ENCODE measurements at regions not wholly inside any gene's neighbourhood (a gene's known extent, or its start where the extent isn't known, plus 50 kb on each side); places are given as distances from the start of the nearest gene placed in this dataset.
"Not testable (repeated sequence)": the region's sequence is repeated elsewhere in the genome, so short reads cannot be mapped to it uniquely, and the experiment has no call there.

DNA sequence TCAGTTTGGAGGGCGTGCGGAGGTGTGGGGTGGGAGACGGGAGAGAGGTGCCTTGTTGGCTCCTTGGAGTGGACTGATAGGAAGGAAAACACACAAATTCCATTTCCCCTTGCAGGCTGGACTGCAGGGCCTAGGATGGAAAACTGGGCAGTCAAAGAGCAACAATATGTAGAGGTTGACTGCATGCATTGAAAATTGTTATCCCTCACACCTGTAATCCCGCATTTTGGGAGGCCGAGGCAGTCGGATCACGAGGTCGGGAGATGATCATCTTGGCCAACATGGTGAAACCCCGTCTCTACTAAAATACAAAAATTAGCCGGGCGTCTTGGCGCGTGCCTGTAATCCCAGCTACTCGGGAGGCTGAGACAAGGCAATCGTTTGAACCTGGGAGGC, 128.2 kb downstream of the PPIAL4G start:
- no peak for DNase-seq

DNA sequence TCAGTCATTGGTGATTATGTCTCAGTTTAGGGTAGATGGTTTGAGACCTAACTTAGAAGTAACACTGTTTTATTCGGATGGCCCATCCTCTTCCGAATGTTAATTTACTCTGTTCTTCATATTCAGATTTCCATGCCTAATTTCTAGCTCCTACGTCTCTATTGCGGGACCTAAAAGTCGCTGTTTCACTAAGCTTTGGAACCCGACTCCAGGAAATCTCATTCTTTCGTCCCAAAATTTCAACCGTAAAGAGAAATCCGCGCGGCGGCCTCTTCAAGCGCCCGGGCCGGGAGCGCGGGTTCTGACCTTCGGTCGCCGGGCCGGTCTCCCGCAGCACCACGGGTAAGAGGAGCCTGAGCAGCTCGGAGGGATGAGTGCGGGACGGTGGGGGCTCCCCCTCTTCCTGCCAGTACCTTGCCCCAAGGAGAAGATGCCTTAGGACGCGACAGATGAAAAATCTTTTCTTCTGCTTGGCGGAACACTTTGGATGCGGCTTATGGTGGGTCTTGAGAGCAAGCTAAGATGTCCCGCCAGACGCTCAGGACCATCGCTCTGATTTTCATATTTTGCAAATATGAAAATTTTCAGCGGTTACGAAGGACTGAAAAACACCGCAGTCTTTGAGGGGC, 128.7 kb downstream of the PPIAL4G start:
- DNase-seq: no peak

DNA sequence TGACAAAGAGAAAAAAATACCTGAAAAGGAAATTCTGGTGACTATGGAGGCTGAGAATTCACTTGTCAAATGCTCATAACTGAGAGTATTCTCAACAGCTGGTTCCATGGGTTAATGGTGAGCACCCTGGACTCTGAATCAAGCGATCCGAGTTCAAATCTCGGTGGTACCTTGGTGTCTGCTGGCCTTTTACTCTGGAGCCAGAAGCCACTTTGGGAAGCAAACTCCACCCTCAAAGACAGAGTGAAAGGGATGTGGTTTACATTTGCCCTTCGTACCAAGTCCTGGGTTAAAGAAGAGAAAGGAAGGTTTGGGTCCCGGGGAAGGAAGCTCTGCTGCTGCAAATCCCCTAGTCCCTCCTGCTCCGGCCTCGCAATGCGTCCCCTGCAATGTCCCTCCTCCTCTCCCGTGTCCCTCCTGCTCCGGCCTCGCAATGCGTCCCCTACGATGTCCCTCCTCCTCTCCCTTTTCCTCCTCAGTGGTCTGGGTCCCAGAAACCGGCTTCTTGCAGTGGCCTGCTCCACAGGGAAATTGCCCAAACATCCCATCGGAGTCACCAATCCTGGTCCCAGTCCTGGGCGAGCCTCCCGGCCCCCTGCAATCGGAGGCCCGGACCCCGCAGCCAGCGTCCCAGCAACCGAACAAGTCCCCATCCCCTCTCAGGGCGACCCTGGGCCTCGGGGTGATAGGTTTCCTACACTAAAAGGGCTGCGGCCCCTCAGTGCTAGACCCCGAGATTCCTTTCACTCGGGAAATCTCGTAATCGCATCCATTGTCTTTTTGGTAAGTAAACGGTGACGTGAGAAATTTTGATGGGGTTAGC, 129.4 kb downstream of the PPIAL4G start:
- DNase-seq: no peak

DNA sequence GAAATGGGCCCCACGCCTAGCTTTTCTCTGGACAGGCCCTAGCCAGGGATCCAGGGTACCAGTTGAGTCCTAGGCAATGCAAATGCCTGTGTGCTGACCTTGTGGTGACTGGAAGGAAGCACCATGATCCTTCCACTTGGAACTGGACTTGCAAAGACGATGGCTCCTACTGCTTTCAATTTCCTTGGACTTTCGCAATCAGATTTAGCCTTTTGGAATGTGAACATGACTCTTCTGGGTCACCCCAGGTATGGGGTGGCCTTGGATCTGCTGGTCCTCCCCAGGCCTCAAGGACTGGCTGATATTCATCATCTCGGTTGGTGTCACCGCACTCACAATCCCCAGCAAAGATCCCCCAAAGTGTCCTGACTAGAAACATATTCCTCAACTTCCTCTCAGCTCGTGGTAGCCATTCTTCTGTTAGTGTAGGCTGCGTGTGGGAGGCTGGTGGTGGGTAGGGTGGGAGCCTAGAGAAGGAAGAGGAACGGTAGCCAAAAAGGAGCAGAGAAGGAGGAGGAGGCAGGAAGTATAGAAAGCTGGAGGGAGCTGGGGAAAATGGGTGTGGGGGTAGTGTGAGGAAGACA, 130.5 kb downstream of the PPIAL4G start:
- no peak for DNase-seq

DNA sequence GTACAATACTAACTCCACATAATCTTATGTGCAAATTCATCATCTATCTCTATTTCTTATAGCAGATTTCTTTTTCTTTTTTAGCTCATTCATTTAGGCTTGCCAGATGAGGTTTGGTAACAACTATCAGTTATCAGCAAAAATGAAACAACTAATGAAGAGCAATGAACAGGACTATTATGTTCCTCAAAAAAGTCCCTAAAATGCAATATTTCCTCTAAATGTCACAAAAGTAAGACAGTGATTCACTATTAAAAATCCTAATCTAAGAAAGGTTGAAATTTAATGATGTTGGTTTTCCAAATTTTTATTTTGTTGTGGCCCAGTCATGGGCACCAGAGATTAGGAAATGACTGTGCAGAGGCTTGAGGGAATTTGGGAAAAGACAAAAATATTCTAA, 135.3 kb downstream of the PPIAL4G start:
- DNase-seq: no peak

DNA sequence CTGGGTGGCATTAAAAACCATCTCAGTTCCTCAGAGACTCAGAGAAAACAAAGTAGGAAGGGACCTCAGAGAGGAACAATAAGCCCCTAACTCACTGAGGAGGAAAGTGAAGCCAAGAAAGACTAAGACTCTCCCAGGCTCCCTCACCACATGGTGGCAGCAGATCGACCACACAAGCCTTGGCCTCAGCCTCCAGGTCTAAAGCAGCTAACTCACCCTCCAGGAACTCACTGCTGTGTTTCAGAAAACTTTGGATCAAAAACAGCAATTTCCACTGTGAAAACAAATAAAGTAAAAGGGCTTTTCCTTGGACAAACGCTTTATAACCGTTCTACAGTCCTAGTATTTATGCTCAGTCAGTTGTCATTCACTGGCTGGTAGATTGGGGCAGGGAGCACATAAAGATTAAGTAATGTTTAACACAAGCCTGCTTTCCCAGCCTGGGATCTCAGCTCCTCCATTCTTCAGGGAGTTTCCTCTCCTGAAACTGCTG, 137.4 kb downstream of the PPIAL4G start:
- not testable (repeated sequence) for DNase-seq

DNA sequence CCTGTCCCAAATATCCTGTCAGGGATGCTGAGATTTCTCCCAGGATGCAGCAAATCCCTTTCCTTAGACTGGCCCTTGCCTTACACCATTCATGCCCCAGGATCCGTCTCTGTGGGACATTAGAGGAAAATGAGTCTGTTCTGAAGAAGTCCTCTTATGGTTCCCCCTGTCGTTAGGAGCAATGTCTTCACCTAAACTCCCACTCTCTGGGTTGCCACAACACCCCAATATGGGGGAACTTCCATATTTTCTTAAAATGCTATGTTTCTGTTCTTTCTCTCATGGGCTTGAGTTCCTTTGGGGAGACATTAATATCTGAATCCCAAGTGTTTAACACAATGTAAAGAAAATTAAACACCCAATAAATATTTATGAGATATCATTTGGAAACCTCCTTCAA, 138.5 kb downstream of the PPIAL4G start:
- not testable (repeated sequence) for DNase-seq

DNA sequence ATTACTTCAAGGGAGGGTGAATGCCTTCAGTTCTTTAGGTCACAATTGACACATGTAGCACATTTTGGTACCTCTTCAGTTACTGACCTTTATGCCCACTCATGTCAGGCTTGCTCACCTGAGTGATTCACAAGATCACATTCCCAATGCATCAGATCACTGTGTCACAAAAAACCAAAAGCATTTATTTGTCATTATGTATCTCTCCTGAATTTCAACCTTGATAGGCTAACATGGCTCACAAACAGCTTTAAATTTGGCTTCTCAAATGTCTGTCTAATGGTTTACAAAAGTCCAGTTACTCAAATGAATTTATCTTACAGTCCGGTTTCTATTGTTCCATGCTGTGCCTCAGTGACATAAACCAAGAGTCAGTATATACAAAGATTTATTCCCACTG, 141.4 kb downstream of the PPIAL4G start:
- DNase-seq: not testable (repeated sequence)

DNA sequence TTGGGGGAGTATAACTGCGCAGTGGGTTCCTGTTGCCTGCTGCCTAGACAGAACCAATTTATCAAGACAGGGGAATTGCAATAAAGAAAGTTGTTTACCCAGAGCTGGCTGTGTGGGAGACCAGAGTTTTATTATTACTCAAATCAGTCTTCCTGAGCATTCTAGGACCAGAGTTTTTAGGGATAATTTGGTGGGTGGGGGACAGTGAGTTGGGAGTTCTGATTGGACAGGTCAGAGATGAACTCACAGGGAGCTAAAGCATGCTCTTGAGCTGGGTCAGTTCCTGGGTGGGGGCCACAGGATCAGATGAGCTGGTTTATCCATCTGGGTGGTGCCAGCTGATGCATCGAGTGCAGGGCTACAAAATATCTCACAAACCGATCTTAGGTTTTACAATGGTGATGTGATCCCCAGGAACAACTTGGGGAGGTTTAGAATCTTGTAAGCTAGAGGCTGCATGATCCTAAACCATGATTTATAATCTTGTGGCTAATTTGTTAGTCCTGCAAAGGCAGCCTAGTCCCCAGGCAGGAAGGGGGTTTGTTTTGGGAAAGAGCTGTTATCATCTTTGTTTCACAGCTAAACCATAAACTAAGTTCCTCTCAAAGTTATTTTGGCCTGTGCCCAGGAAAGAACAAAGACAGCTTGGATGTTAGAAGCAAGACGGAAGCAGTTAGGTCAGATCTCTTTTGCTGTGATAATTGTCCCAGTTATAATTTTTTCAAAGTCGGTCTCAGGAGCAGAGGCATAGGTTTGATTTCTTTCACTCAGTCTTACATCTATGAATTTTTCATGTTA, 146.8 kb downstream of the PPIAL4G start:
- not testable (repeated sequence) for DNase-seq

DNA sequence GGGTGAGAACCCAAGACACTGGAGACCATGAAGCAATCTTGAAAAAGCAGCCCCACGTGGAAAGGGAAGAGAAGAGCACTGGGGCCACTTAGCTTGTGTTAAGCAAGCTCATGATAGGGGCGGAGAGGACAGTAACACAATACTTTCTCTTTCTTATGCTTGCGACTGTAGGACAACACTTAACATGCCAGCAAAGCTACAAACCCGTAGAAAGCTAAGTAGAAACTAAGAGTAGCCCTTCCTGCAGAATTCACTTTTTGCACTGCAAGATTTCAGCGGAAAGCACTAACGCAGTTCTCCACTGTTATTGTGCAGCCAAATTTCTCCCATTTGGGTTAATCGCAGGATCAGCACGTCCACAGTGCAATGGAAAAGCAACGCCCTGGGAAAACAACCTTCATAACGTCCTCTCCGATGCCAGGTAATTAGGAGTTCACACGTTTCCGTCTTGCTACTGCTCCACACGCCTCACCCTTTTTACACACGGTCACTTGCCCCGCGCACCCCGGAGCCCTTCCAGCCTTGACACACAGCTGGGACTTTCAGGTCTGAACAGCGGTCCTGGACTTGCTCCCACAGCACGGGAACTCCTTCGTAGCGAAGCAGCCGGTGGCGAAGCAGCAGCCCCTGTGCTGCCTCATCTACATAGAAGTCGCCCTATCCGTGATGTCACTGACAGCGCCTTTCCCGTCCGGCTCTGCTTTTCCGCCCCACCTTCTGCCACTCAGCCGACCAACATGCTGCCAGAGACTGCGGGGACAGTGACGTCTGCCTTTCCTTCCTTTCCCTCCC, 148.6 kb downstream of the PPIAL4G start:
- peak; percentile 90 for DNase-seq

DNA sequence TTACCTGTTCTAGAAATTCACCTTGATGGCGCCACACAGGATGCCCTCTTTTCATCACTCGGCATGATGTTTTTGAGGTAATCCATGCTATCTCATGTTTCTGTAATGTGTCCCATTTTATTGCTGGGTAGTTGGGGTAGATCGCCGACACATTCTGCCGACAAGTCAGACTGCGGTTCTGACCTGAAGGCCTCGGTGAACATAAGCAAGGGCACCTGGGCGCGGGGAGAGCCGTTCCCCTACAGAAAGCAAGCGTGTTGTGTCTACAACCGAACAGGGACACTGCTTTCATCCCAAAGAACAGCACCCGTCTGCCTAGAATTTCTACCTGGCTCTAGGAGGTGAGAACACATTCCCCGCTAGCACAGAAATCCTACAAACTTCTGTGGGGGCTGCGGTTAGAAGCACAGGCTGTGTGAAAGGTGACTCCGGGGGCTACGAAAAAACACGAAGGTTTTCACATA, 149.2 kb downstream of the PPIAL4G start:
- DNase-seq: no peak

DNA sequence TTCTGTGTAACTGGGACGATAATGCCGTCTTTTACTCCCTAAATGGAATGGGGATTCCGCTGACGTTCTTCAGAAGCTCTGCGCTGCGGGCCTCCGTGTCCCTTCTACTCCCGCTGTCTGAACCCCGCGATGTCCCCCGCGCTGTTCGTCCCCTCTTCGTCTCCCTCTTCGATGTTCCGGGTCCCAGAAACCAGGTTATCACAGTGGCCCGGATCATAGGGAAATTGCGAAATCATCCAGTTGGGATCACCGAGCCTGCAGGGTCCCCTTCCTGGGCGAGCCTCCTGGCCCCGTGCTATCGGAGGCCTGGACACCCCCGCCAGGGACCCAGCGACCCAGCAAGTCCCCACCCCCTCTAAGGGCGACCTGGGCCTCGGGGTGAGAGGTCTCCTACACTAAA, 154.2 kb downstream of the PPIAL4G start:
- no peak for DNase-seq

DNA sequence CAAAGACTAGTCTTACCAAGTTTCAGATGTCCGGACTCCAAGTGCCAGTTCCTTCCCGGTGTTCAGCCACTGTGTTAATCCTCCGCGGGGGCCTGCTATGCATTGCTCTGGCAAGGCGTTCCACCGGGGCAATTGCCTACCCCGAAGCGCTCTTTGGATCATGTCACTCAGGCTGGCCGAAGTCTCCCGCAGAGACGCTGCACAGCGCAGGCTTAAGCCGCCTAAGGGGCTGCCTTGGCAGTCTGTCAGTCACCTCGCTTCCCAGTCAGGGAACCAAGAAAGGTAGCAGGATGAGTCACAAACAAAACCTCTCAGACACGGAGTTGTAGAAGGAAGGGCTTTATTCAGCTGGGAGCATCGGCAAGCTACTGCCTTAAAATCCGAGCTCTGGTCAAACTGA, 158.1 kb downstream of the PPIAL4G start:
- not testable (repeated sequence) for DNase-seq

DNA sequence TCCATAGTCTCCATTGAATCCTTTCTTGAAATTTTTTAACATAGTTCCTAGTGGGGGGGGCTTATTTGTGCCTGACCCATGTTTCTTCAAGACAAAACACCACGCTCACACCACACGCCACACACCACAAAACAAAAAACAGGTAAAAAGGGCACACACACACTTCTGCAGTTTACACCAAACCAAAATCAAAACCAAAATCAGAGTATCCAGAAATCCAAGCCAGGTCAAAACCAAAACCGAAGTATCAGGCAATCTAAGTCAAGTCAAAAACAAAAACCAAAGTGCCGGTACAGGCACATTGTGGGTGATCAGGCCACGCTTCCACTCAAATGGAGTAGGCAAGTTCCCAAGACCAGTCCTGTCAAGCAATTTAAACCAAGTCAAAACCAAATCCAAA, 158.6 kb downstream of the PPIAL4G start:
- DNase-seq: not testable (repeated sequence)

DNA sequence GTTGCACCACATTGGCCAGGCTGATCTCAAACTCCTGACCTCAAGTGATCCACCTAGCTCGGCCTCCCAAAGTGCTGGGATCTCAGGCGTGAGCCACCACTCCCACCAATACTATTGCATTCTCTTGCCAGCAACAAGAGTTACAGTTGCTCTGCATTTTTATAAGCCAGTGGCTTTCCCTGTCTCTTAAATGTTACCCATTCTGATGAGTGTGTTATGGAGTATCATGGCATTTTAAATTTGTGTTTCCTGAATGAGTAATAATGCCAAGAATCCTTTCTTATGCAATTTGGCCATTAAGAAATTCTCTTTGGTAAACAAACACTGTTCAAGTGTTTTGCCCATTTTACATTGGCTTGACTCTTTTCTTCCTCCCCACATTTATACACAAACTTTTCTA, 163.0 kb downstream of the PPIAL4G start:
- DNase-seq: not testable (repeated sequence)

DNA sequence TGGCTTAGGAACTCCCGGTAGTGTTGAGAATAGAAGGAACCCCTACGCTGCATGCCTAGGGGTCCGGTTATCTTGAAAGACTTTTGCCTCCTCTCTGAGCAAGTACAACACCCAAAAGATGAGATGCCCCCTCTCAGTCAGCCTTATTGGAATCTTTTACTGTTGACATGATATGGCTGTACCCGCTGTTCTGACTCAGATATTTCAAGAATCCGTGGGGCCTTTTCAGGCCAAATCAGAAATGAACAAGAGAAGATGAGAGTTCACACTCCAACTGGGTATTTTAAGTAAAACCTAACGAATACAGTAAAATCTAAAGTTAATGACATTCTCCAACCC, 164.2 kb downstream of the PPIAL4G start:
- DNase-seq: no peak

DNA sequence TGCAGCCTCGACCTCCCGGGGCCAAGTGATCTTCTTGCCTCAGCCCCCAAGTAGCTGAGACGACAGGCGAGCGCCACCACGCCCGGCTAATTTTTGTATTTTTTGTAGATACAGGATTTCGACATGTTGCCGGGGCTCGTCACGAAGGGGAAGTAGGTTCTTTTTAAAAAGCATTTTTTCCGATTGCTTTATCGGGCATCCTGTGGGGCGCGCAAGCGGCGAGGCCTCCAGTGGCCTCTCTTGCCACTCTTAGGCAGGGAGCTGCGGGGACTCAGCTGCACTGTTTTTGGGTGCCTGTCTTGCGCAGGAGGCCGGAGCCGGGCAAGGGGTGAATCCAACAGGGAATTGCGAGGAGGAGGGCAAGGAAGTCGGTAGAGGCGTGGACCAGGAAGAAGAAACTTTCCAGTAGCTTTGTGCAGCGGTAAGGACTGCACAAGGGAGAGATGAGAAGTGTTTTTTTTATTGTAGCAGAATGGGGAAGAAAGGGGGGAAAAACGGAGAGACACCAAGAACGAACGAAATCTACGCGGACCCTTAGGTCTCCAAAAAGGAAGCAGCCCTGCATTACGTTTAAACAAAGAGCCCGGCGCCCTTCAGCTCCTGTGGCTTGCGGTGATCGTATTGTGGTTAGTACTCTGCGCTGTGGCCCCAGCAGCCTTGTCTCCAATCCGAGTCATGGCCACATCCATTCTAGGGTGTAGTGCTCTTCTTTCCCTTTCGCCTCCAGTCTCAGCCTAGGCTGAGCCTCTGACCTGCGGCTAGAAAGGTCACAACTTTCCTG, 164.8 kb downstream of the PPIAL4G start:
- DNase-seq: no peak

DNA sequence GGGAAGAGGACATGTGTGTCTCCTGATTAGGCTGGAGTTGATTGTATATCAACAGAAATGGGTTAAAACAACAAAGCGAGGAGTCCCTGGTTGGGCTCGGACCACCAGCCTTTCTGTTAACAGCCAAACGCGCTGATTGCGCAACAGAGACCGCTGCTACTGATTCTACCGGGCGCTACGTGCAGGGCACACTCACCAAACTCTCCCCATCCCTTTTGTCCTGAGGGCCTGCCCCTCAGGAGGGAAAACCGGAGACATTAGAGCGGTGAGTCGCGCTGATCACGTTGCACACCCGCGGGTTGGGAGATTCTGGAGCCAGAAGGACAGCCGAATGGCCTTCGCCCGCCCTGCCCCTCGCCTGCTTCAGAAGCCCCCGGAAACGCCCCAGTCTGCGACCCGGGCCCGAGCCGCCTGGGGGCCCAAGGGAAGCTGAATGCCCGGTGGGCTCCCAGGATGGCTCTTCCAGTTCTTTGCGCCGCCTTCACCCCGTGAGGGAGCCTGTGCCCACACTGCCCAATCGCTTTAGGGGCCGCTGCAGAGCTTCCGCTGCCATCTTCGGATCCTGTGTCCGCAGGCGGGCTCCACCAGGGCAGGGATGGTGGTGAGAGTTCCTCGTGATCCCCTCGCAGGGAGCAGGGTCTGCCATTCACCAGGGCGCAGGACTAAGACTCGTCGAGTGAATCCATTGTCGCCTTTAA, 165.4 kb upstream of the NBPF11 start:
- DNase-seq: no peak

DNA sequence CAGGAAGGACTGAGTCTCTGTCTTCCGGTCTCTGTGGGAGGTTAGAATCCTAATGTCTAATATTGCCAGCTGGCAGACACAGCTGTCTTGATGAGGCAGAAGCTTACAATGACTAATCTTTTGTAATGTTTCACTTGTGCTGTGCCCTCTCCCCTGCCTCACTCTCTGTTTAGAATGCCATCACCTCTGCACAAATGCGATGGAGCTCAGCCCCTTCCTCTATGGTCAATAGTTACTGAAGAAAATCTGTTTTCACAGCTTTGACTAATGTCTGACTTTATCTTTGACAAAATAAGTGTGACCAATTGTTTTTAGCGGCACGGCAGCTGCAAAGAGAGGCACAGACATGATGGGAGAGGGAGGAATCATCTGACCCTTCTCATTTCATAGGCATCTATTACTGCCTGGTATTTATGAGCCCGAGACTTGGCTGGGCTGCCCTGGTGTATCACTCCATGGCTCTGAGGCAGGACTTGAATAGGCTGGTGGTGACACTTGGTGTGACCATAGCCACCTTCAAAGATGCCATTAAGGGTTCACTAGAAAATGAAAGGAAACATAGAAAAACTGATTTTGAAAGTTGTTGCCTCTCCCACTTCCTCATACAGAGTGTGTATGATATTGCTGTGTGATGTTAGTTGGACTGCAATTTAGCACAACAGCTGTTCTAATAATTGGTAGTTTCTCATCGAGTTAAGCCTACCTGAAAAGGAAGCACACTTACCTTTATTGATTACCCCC, 163.2 kb upstream of the NBPF11 start:
- DNase-seq: no peak

DNA sequence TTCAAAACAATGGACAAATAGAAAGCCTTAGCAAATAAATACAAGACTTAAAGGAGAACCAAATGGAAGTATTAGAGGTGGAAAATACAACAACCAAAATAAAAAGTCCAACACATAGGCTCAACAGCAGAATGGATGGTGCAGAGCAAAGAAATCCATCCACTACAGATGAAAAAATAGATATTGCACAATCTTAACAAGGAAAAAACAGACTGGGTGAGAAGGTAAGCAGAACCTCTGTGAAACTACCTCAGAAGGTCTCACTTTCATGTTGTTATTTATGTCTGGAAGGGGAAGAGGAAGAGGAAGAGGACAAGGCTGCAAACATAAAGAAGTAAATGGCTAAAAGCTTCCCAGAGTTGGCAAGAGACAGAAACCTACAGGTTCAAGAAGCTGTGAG, 158.7 kb upstream of the NBPF11 start:
- no peak for DNase-seq

All from NCI-H2029 (cell line).